ENCODE measurements at regions not wholly inside any gene's neighbourhood (a gene's known extent, or its start where the extent isn't known, plus 50 kb on each side); places are given as distances from the start of the nearest gene placed in this dataset.

DNA sequence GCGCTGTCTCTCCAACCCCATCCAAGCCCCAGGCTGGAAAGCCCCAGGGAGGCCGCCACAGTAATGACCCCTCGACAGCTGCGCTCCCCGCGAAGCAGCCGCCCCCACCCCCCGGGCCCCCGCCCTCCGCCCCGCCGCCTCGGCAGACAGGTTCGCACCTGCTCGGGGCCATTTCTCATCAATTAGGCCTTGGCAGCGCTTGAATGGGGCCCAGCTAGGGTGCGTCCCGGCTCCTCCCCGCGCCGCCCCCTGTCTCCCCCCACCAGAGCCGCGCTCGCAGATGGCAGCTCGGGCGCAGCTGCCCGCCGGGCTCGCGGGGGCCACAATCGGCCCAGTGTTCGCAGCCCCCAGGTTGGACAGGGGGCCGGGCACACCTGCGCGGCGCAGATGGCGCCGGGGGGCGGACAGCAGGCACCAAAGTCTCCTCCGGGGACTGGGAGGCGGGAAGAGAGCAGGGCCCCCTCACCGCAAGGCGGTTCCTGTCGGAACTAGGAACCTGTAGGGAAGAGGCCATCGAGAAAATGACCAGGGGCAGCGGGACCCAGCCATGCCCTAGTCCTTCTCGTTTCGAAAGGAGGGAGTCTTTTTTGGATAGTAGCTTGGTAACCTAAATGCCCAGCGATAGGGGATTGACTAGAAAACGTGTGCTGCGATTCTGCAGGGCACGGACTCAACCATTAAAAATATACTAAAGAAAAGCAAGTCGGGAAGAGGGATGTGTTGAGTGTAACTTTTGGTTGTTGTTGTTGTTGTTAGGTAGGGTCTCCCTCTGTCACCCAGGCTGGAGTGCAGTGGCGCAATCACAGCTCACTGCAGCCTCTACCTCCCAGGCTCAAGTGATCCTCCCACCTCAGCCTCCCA, 83.2 kb upstream of the EYA2 start:
- DNase-seq, result no peak

DNA sequence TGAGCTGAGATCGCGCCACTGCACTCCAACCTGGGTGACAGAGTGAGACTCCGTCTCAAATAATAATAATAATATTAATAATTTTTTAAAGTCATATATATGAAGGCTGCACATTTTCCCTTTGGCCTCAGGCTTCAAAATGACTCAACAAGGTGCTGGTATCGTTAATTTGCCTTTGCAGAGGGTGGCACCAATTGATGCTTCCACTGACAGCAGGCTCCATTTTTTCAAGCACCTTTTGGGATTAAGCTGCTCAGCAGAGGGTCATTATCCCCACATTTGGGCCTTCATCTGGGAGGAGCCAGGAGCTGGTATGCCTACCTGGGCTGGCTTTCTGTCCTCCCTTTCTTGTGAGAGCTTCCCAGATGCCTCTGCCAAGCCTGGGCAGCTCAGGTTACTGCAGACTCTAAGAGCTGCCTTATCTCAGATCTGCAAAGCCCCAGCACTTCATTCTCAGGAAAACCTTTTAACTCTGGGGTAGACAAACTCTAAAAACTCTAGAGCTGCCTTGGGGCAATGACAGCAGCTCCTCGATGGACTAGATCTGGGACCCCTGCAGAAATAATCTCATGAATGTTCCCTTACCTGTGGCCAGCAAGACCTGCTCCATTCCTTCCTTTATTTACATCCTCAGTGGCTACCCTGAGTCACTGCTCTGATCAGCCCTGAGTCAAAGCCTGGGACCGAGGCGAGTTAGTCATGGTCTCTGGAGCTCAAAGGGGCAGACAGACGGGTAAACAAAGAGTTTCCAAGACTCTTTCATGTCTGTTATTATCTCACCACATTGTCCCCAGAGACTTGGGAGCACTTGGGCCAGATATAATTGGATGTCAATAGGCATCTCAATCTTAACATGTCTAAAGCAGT, 80.0 kb upstream of the EYA2 start:
- peak; percentile 64 for DNase-seq

DNA sequence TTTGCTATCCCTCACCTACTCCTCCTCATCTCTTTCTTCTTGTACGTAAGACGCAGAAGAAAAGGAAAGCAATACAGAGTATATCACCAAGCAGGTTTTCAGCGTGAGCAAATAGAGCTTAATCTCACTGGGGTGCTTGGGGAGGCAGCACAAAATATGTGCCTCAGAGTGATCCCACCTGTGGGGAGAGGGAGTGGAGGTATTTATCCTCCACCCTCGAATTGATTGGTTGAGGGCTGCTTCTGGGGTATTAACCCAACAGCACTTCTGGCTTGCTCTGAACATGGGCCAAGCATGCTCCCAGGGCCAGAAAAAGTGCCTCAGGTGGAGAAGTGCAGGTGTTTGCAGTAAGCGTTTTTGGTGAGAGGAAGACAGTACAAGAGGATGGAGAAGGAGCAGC, 78.5 kb upstream of the EYA2 start:
- no peak for DNase-seq

DNA sequence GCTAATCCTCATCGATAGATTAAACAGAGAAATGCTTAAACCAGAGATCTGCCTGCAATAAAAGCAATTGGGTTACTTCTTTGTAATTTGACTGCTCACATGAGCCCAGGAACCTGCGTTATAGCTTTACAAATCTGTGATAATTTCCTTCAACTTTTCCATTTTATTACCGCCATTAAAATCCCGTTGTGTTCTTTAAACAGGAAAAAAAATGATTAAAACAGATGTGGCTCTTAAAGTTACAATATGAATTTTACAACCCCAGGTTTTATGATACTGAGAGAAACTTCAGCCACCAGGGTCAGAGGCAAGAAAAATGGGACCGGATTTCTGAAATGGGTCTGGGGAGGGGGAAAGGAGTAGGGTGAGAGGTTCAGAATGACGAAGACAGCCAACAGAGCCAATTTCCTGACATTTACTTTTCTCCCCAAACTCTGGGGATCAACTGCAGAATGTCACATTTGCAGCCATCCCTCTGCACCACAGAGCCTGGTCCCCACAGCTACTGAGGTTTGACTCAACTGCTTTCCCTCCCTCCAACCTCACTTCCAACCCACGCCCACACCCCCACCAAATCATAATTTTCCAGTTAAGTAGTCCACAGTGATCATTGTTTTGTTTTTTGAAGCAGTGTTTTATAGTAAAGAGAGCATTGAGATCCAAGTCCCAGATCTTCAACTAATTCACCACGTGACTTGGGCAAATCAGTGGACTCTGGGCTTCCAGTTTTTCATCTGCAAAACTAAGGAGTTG, 77.6 kb upstream of the EYA2 start:
- no peak for DNase-seq

DNA sequence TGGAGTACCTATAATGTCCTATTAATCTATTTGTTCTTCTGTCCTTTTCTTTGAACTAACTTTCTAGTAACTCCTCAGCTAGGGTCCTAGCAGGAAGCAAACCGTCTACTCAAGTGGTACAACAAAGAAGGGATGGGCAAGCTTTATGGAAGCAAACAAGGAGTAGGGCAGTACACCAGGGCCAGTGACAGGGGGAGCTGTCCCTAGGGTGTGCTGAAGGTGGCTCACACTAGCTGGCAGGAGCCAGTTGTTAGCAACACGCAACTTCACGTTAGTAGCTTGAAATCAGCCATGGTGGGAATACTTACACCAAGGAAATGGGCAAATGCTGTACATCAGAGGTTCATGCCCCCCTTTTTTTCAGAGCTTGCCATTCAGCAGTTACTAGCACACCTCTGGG, 74.0 kb upstream of the EYA2 start:
- no peak for DNase-seq

DNA sequence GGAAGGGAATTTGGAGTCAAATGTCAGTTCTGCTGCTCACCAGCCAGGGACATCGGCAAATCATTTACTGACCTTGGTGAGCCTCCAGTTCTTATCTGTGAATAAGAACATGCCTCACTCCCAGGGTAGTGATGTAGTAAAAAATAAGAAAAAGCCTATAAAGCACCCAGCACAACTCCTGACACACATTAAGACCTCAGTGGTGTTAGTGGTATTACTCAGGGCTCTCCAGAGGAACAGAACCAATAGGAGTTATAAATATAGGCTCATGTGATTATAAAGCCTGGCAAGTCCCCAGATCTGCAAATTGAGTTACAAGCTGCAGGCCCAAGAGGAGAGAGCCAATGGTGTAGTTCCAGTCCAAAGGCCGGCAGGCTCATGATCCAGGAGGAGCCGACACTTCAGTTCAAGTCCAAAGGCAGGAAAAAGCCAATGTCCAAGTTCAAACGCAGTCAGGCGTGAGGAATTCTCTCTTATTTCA, 71.3 kb upstream of the EYA2 start:
- no peak for DNase-seq

DNA sequence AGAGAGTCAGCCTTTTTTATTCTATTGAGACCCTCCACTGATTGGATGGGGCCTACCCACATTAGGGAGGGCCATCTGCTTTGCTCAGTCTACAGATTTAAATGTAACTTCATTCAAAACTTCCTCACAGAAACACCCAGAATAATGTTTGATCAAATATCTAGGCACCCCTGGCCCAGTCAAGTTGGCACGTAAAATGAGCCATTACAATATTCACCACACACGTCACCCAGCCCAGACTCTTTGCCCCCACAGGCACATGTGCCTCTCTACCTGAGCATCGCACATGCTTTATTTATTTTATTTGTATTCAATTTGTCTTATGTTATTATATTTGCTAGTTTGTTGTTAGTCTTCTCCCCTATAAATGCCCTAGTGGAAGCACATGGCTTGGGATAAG, 70.9 kb upstream of the EYA2 start:
- no peak for DNase-seq

DNA sequence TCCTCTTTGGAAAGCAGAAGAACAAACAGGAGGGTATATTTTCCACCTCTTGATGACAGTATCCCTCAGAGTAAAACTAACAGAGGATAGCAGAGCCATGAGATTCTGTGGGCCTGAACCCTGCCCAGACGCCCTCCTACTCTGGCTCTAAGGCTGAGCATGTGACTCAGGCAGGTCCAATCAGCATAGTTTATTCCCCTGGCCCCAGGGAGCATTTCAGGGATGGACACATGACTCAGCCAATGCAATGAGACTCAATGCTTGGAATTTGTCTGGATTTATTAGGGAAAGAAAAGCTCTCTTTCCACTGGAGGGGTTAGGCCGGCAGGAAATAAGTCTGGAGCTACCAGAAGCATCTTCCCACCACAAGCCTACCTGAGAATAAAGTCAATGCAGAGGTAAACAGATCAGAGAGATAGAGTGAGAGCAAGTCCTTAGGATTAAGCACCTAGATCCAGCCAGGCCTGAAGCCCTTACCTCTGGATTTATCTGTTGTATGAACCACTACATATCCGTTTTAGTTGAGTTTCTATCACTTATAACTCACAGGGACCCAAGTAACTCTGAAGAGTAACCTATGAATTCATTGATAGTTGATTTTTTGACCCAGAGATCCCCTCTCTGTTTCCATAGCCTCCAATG, 68.2 kb upstream of the EYA2 start:
- DNase-seq, result no peak

DNA sequence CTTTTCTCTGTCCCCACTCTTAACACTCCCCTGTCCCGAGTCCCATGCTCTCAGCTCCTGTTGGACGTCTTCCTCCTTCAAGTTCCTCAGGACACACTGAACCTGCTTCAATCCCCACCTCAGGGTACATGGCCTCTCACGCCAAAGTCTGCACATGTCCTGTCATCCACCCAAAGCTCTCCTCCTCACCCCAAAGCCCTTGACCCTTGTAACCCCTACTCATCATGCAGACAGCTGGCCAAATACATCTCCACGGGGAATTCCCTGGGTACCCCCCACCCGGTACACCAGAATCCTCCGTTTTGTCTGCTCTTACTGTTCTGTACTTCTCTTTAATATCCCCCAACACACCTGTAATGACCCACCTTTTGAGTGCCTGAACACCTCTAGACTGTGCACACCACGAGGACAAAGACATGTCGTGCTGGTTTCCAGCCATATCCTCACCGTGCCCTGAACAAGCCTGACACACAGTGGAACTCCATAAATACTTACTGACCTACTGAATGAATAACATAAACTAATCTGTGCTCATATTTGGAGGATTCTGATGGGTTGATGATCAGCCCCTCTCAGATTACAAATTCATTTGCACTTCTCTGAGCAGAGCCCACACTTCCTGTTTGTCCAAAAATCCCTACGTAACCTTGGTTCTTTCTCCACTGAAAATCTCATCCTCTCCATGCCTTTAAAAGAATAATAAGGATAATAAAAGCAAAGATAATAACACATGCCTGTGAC, 66.8 kb upstream of the EYA2 start:
- DNase-seq, result no peak

DNA sequence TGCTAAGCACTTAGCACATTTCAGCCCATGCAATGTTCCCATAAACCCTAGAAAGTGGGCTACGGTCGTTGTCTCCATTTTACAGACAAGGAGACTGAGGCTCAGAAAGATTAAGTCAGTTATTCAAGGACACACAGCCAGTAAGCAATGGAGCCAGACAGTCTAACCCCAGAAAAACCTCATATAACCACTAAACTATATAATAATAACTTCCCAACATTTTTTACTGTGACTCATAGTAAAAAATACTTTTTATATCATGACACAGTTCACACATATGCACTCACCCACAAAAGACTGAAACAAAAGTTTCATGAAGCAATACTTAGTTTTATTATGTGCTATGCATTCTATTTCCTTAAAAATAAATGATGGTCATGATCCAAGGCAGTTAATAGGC, 66.2 kb upstream of the EYA2 start:
- DNase-seq, result peak; percentile 82

DNA sequence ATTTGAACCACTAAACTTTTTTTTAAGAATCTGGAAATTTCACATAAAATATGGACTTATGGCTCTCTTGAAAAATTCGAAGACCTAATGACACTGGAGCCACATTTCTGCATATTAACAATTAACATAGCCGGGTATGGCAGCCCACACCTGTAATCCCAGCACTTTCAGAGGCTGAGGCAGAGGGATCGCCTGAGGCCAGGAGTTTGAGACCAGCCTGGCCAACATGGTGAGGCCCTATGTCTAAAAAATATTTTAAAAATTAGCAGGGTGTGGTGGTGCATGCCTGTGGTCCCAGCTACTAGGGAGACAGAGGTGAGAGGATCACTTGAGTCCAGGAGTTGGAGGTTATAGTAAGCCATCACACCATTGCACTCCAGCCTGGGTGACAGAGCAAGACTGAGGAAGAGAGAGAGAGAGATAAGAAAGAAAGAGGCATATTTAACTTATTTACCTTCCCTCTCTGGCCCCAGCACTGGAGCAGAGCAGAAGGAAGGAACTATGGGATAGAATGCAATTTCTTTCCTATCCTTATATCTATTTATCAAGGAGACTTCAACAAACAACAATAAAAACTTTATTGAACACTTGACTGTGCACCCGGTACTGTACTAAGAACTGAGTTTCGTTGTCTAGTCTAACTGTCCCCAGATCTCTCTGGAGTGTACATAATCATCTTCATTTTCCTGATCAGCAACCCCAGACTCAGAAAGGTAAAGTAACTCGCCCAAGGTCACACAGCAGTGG, 63.6 kb upstream of the EYA2 start:
- DNase-seq, result no peak

DNA sequence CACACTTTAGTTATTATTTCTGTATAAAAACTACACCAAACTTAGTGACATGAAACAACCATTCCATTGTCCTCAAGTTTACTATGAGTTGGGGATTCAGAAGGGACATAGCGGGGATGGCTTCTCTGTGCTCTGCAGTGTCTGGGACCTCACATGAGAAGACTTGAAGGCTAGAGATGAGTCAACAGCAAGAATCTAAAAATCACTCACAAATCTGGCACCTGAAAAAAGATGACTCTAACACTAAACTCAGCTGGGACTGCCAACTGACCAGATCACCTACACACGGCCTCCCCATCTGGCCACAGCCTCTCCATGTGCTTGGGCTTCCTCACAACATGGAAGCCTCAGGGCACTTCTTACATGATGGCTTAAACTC, 63.0 kb upstream of the EYA2 start:
- no peak for DNase-seq

DNA sequence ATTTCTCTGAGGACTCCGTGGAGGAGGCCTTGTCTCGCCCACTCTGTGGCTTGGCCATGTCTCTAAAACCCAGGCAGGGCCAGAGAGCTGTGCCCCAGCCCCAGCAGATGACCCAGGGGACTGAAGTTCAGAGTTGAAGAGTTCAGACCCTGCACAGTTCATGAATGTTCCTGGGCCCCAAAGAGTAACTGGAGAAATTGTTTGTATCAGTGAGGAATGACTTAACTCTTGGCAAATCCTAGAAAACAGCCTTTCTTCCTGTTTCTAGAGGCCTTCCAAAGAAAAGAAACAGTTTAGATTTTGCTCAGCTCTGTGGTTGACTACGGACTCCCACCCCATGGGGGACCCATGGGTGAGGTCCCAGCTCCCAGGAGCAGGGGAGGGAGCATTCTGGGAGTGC, 62.1 kb upstream of the EYA2 start:
- no peak for DNase-seq

DNA sequence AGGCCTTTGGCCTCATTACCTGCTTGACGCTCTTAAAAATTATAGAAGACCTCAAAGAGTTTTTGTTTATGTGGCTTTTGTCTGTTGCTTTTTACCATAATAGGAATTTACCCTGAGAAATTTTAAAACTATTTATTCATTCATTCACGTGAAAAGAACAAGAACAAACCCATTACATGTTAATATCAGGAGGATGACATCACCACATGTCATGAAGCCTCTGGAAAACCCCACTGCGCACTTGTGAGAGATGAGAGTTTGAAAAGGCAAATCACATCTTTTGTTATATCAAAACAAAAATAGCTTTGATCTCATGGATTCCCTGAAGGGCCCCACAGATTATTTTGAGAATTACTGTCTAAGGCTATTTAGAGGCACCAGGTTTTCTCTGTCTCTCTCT, 61.3 kb upstream of the EYA2 start:
- no peak for DNase-seq

DNA sequence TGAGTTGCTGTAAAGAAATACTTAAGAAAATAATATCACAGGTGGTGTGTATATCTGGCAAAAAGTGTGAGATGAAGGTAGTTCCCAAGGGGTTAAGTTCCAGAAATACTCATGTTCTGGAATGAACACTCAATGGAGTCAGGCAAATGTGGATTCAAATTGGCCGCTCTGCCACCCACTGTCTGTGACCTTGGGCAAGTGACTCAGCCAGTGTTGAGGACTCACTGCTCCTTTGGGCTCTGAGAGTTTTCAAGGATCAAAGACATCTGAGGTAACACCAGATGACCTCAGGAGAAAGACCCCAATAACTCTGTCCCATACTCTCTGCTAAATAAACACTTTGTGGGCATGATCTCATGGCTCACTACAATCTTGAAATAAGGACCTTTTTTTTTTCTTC, 59.2 kb upstream of the EYA2 start:
- DNase-seq, result no peak

DNA sequence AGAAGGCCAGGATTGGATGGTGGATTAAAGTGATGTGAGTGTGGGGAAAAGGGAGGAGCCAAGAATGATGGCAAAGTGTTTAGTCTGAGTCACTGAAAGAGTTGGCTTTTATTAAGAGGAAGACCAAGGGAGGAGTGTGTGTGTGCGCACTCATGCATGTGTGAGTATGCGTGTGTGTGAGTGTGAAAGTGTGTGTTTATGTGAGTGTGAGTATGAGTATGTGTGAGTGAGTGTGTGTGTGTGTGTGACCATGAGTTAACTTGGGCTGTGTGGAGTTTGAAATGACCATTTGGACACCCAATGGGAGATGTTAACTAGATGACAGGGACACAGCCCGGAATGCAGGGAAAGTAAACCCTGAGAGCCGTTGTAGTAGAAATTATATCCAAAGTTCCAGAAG, 57.6 kb upstream of the EYA2 start:
- no peak for DNase-seq

DNA sequence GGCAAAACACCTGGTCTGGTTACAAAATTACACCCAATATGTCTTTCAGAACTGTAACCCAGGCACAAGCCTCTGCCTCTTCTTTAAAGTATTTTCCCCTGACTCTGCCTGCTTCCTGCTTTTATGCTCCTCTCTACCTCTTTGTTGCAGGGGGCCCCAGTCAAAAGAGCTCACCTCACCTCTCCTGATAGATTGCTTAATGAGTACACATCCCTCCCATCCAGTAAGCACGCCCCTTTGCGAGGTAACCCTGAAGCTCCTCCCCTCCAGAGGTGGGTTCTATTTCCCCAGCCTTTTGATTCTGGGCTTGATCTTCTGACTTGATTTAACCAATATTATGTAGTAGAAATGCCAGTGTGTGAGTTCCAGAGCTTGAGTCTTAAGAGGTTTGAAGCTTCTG, 56.6 kb upstream of the EYA2 start:
- DNase-seq, result no peak

DNA sequence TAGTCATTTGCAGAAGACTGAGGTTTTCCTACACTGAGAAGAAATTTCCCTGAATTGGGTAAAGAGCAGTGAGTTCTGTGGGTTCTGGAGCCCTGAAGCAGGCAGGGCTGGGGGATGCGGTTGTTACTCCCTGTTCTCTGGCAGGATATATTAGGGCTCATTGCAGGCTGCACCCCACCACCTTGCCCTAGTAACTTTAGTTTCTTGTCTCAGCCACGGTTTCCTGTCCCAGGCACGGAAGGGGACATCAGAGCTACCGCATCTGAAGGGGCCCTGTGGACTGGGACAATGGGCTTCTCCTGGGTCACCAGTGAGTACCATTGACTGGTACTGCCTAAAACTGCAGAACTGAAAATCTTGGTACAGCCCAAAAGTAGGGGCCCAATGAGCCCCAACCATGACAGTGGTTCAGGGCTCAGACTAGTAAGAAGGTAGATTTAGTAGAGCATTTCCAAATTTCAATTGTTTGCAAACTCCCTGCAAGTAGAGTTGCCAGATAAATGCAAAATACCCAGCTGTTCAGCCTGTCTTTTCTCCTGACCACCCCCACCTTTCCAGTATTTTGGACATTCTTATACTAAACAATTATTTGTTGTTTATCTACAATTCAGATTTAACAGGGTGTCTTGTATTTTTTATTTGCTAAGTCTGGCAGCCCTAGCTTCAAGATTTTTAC, 54.5 kb upstream of the EYA2 start:
- DNase-seq, result no peak
